ENCODE measurements at regions not wholly inside any gene's neighbourhood (a gene's known extent, or its start where the extent isn't known, plus 50 kb on each side); places are given as distances from the start of the nearest gene placed in this dataset.

GRCh38 chr5:2008851-2009629 is 126.3 kb upstream of the IRX4 start:
- CTCF ChIA-PET = no interaction called here
- Histone ChIP-seq H3K9me2 (ENCODE audit: insufficient read depth) (no peaks in the 10 kb centered on the region), H4K20me1 (ENCODE audit: insufficient read depth) (no peaks in the 10 kb centered on the region), H3K9me3 (ENCODE audit: control insufficient read depth in 1 of 2, insufficient read depth in 1 of 2, low read depth in 1 of 2, low read length in 2 of 2) (no peaks in the 10 kb centered on the region), H3K79me2 (ENCODE audit: insufficient read depth, low read length) (no peaks in the 10 kb centered on the region), H3K9ac (ENCODE audit: low read length) (no peak overlapping the region), H3K36me3 (ENCODE audit: control insufficient read depth in 1 of 2, insufficient read depth in 2 of 2, low read length in 2 of 2) (no peaks in the 10 kb centered on the region), H2AFZ (ENCODE audit: low read depth, low read length, poor library complexity, severe bottlenecking) (no peak overlapping the region), H3K27me3 (ENCODE audit: insufficient read depth, low read length) (peaks cover 17% of the 10 kb centered on the region; the same call in 1 of the 2 replicates), H3K4me2 (ENCODE audit: low read length) (no peak overlapping the region), H3K4me1 (ENCODE audit: control insufficient read depth in 1 of 2, insufficient read depth in 2 of 2, low read length in 2 of 2) (no peaks in the 10 kb centered on the region), H3K27ac (ENCODE audit: low read depth, low read length) (no peak overlapping the region), H3K4me3 (replicated peaks in 1 of 2; ENCODE audit: low read depth in 1 of 2, low read length in 2 of 2) (no peak overlapping the region)
- RAD21 ChIA-PET (ENCODE audit: low non-redundant PET in 1 of 2, low total read pairs in 2 of 2, uncharacterized antibody in 2 of 2, unreplicated experiment in 2 of 2) = no interaction called here
- ATAC-seq (no peak), DNase-seq (ENCODE audit: low read depth, low spot score) (no peak)
- intact Hi-C loops (cut with micrococcal nuclease) = no loop called here
- TF ChIP-seq JUND (IDR thresholded peaks at IDR 0.05) = no peak
- no peak for TF ChIP-seq FOSL1 (IDR thresholded peaks at IDR 0.05; ENCODE audit: low read depth)
- TF ChIP-seq YY1 (IDR thresholded peaks at IDR 0.05; ENCODE audit: extremely low read depth, insufficient replicate concordance, low read depth, low read length) = no peak
- TF ChIP-seq, protein P1, sequence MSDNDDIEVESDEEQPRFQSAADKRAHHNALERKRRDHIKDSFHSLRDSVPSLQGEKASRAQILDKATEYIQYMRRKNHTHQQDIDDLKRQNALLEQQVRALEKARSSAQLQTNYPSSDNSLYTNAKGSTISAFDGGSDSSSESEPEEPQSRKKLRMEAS (IDR thresholded peaks at IDR 0.05) = no peak
- no peak for TF ChIP-seq CBX3 (IDR thresholded peaks at IDR 0.05; ENCODE audit: low read depth)
- no peak for TF ChIP-seq CEBPB (IDR thresholded peaks at IDR 0.05; ENCODE audit: low read depth)
- TF ChIP-seq EZH2 (IDR thresholded peaks at IDR 0.05) = no peak
- POLR2A ChIA-PET = no interaction called here
- no TSS peak for BruUV-seq (replicated peaks)

- H3K4me2 ChIP-seq (ENCODE audit: low read length) = no peak overlapping the region
- no peak overlapping the region for H2AFZ ChIP-seq (ENCODE audit: low read depth, low read length, poor library complexity, severe bottlenecking)
- peaks cover 24% of the 10 kb centered on the region for H3K27me3 ChIP-seq (ENCODE audit: insufficient read depth, low read length)
- H3K9ac ChIP-seq (ENCODE audit: low read length) = no peak overlapping the region
- no peak overlapping the region for H3K27ac ChIP-seq (ENCODE audit: low read depth, low read length)
- H3K9me3 ChIP-seq (ENCODE audit: control insufficient read depth in 1 of 2, insufficient read depth in 1 of 2, low read depth in 1 of 2, low read length in 2 of 2) = no peaks in the 10 kb centered on the region
- DNase-seq (ENCODE audit: low read depth, low spot score) = no peak
- ATAC-seq = no peak
- no peaks in the 10 kb centered on the region for H3K36me3 ChIP-seq (ENCODE audit: control insufficient read depth in 1 of 2, insufficient read depth in 2 of 2, low read length in 2 of 2)
- intact Hi-C loops (cut with micrococcal nuclease) = no loop called here
- TF ChIP-seq CEBPB (IDR thresholded peaks at IDR 0.05; ENCODE audit: low read depth) (no peak), YY1 (IDR thresholded peaks at IDR 0.05; ENCODE audit: extremely low read depth, insufficient replicate concordance, low read depth, low read length) (no peak), TCF7L2 (IDR thresholded peaks at IDR 0.05; ENCODE audit: borderline replicate concordance, extremely low read depth, insufficient read depth, insufficient read length) (no peak), CBX3 (IDR thresholded peaks at IDR 0.05; ENCODE audit: low read depth) (no peak), EZH2 (IDR thresholded peaks at IDR 0.05) (no peak), ELF1 (IDR thresholded peaks at IDR 0.05; ENCODE audit: borderline replicate concordance, low read depth) (no peak), SRF (IDR thresholded peaks at IDR 0.05; ENCODE audit: low read depth) (no peak), SP1 (IDR thresholded peaks at IDR 0.05; ENCODE audit: low read depth) (no peak), RAD21 (IDR thresholded peaks at IDR 0.05; ENCODE audit: low read depth) (no peak), FOSL1 (IDR thresholded peaks at IDR 0.05; ENCODE audit: low read depth) (no peak), SIN3A (IDR thresholded peaks at IDR 0.05; ENCODE audit: low read depth) (no peak)
- TF ChIP-seq, protein P1 (IDR thresholded peaks at IDR 0.05) = no peak
- TF ChIP-seq, protein P2, sequence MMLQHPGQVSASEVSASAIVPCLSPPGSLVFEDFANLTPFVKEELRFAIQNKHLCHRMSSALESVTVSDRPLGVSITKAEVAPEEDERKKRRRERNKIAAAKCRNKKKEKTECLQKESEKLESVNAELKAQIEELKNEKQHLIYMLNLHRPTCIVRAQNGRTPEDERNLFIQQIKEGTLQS (IDR thresholded peaks at IDR 0.05) = no peak
- POLR2A ChIA-PET = no interaction called here
- H3K79me2 ChIP-seq (ENCODE audit: insufficient read depth, low read length) = no peaks in the 10 kb centered on the region
- H3K4me3 ChIP-seq (replicated peaks in 1 of 2; ENCODE audit: low read depth in 1 of 2, low read length in 2 of 2) = no peak overlapping the region
- no peaks in the 10 kb centered on the region for H4K20me1 ChIP-seq (ENCODE audit: insufficient read depth)
- CTCF ChIA-PET = no interaction called here
- no peaks in the 10 kb centered on the region for H3K4me1 ChIP-seq (ENCODE audit: control insufficient read depth in 1 of 2, insufficient read depth in 2 of 2, low read length in 2 of 2)
- RAD21 ChIA-PET (ENCODE audit: low non-redundant PET in 1 of 2, low total read pairs in 2 of 2, uncharacterized antibody in 2 of 2, unreplicated experiment in 2 of 2) = no interaction called here
- H3K9me2 ChIP-seq (ENCODE audit: insufficient read depth) = no peaks in the 10 kb centered on the region
- no TSS peak for BruUV-seq (replicated peaks)
Observed at GRCh38 chr5:2007878-2008501, 125.3 kb upstream of the IRX4 start.

Measured in HCT116 (cell line).